Duodenal mucosa (tissue), 2 donors: ENCODE measurements at regions not wholly inside any gene's neighbourhood (a gene's known extent, or its start where the extent isn't known, plus 50 kb on each side); places are given as distances from the start of the nearest gene placed in this dataset.

ENCODE experiments used
- H3K27ac ChIP-seq: one replicate; pipeline ENCODE4 v1.7.0; 2013; ENCODE audit warnings: low read depth, low read length
- H3K27me3 ChIP-seq, 2 donors: one replicate each; pipeline ENCODE4 v1.7.0; 2013; ENCODE audit warnings: low read length in 2 of 2, control low read depth in 1 of 2; ENCODE audit not compliant: insufficient read depth in 2 of 2, control insufficient read depth in 1 of 2
- H3K36me3 ChIP-seq, 2 donors: one replicate each; pipeline ENCODE4 v1.7.0; 2013; ENCODE audit warnings: low read length in 2 of 2, control low read depth in 1 of 2; ENCODE audit not compliant: insufficient read depth in 2 of 2, control insufficient read depth in 1 of 2
- H3K4me1 ChIP-seq, 2 donors: one replicate each; pipeline ENCODE4 v1.7.0; 2013; ENCODE audit warnings: low read length in 2 of 2, control low read depth in 1 of 2; ENCODE audit not compliant: insufficient read depth in 2 of 2, control insufficient read depth in 1 of 2
- H3K4me3 ChIP-seq, 2 donors: one replicate each; pipeline ENCODE4 v1.7.0; 2013; ENCODE audit warnings: low read length in 2 of 2, low read depth in 1 of 2
- H3K9ac ChIP-seq, 2 donors: one replicate each; pipeline ENCODE4 v1.7.0; 2013; ENCODE audit warnings: low read length in 2 of 2, low read depth in 1 of 2
- H3K9me3 ChIP-seq, 2 donors: one replicate each; pipeline ENCODE4 v1.7.0; 2013; ENCODE audit warnings: low read length in 2 of 2, control low read depth in 1 of 2; ENCODE audit not compliant: control insufficient read depth in 1 of 2

- no peaks in the 10 kb centered on the region for H3K4me1 ChIP-seq
- no peak overlapping the region for H3K9ac ChIP-seq
- no peaks in the 10 kb centered on the region for H3K9me3 ChIP-seq
- H3K4me3 ChIP-seq: no peak overlapping the region
- H3K36me3 ChIP-seq: no peaks in the 10 kb centered on the region
- H3K27me3 ChIP-seq: no peaks in the 10 kb centered on the region
- H3K27ac ChIP-seq: no peak overlapping the region
Observed at GRCh38 chr2:187125318-187125717, 276.3 kb upstream of the ZSWIM2 start.

GRCh38 chr2:187124529-187124928, 275.6 kb upstream of the ZSWIM2 start:
- Histone ChIP-seq H3K27me3 (no peaks in the 10 kb centered on the region), H3K4me1 (no peaks in the 10 kb centered on the region), H3K36me3 (no peaks in the 10 kb centered on the region), H3K27ac (no peak overlapping the region), H3K4me3 (no peak overlapping the region), H3K9ac (no peak overlapping the region), H3K9me3 (no peaks in the 10 kb centered on the region)

GRCh38 chr2:187118331-187119099, 269.5 kb upstream of the ZSWIM2 start:
- Histone ChIP-seq H3K9ac (no peak overlapping the region), H3K27ac (no peak overlapping the region), H3K4me1 (no peaks in the 10 kb centered on the region), H3K36me3 (no peaks in the 10 kb centered on the region), H3K4me3 (no peak overlapping the region), H3K9me3 (no peaks in the 10 kb centered on the region), H3K27me3 (no peaks in the 10 kb centered on the region)

- H3K27me3 ChIP-seq: no peaks in the 10 kb centered on the region
- H3K27ac ChIP-seq: no peak overlapping the region
- H3K4me1 ChIP-seq: no peaks in the 10 kb centered on the region
- H3K9ac ChIP-seq: no peak overlapping the region
- H3K36me3 ChIP-seq: no peaks in the 10 kb centered on the region
- no peaks in the 10 kb centered on the region for H3K9me3 ChIP-seq
- H3K4me3 ChIP-seq: no peak overlapping the region
Observed at GRCh38 chr2:187117483-187117882, 268.5 kb upstream of the ZSWIM2 start.

GRCh38 chr2:187115627-187116026, 266.7 kb upstream of the ZSWIM2 start:
- no peak overlapping the region for H3K4me3 ChIP-seq
- no peaks in the 10 kb centered on the region for H3K36me3 ChIP-seq
- no peak overlapping the region for H3K27ac ChIP-seq
- no peaks in the 10 kb centered on the region for H3K4me1 ChIP-seq
- no peaks in the 10 kb centered on the region for H3K9me3 ChIP-seq
- H3K27me3 ChIP-seq: no peaks in the 10 kb centered on the region
- no peak overlapping the region for H3K9ac ChIP-seq

- H3K4me1 ChIP-seq: no peaks in the 10 kb centered on the region
- H3K4me3 ChIP-seq: no peak overlapping the region
- no peaks in the 10 kb centered on the region for H3K27me3 ChIP-seq
- no peak overlapping the region for H3K27ac ChIP-seq
- H3K36me3 ChIP-seq: no peaks in the 10 kb centered on the region
- H3K9me3 ChIP-seq: no peaks in the 10 kb centered on the region
- no peak overlapping the region for H3K9ac ChIP-seq
Observed at GRCh38 chr2:187107001-187107400, 258.0 kb upstream of the ZSWIM2 start.

- no peaks in the 10 kb centered on the region for H3K4me1 ChIP-seq
Observed at GRCh38 chr2:187105218-187105617, 256.2 kb upstream of the ZSWIM2 start.

GRCh38 chr2:187102381-187102780, 253.4 kb upstream of the ZSWIM2 start:
- Histone ChIP-seq H3K27me3 (no peaks in the 10 kb centered on the region), H3K27ac (no peak overlapping the region), H3K36me3 (no peaks in the 10 kb centered on the region), H3K9ac (no peak overlapping the region), H3K4me3 (no peak overlapping the region), H3K4me1 (no peaks in the 10 kb centered on the region), H3K9me3 (no peaks in the 10 kb centered on the region)

More at GRCh38 chr2:187105218-187105617, 256.2 kb upstream of the ZSWIM2 start:
- H3K9me3 ChIP-seq: no peaks in the 10 kb centered on the region
- H3K27me3 ChIP-seq: no peaks in the 10 kb centered on the region
- H3K27ac ChIP-seq: no peak overlapping the region
- H3K36me3 ChIP-seq: no peaks in the 10 kb centered on the region
- H3K4me3 ChIP-seq: no peak overlapping the region
- H3K9ac ChIP-seq: no peak overlapping the region

GRCh38 chr2:187098154-187098553, 249.2 kb upstream of the ZSWIM2 start:
- H3K36me3 ChIP-seq: no peaks in the 10 kb centered on the region
- H3K27ac ChIP-seq: no peak overlapping the region
- H3K9me3 ChIP-seq: no peaks in the 10 kb centered on the region
- H3K9ac ChIP-seq: no peak overlapping the region
- no peaks in the 10 kb centered on the region for H3K4me1 ChIP-seq
- H3K27me3 ChIP-seq: no peaks in the 10 kb centered on the region
- no peak overlapping the region for H3K4me3 ChIP-seq

GRCh38 chr2:187093771-187094412, 244.9 kb upstream of the ZSWIM2 start:
- no peaks in the 10 kb centered on the region for H3K9me3 ChIP-seq
- no peaks in the 10 kb centered on the region for H3K36me3 ChIP-seq
- H3K4me3 ChIP-seq: no peak overlapping the region
- H3K27ac ChIP-seq: no peak overlapping the region
- no peak overlapping the region for H3K9ac ChIP-seq
- no peaks in the 10 kb centered on the region for H3K27me3 ChIP-seq
- no peaks in the 10 kb centered on the region for H3K4me1 ChIP-seq
